Smooth muscle cell (in vitro differentiated cells): ENCODE measurements at regions not wholly inside any gene's neighbourhood (a gene's known extent, or its start where the extent isn't known, plus 50 kb on each side); places are given as distances from the start of the nearest gene placed in this dataset.

Source experiments
- DNase-seq: peaks from one replicate; lab custom pipeline; 2025; ENCODE audit not compliant: unreplicated experiment; lab: John Stamatoyannopoulos, UW
- H2AFZ ChIP-seq: fragments of 200-600 bp; sonication (generic); 2 replicates; pipeline ENCODE4 v1.6.0; 2016; ENCODE audit warnings: antibody characterized with exemption, low read depth, mild to moderate bottlenecking
- H3F3A ChIP-seq: fragments of 200-600 bp; sonication (generic); 2 replicates; pipeline ENCODE4 v1.6.0; 2017; ENCODE audit warnings: antibody characterized with exemption, low read depth
- H3K27ac ChIP-seq: fragments of 200-600 bp; sonication (generic); 2 replicates; pipeline ENCODE4 v1.5.1; 2016; ENCODE audit warnings: low read depth, mild to moderate bottlenecking
- H3K27me3 ChIP-seq: fragments of 200-600 bp; sonication (generic); 2 replicates; pipeline ENCODE4 v1.6.1; 2016; ENCODE audit warnings: low read depth, mild to moderate bottlenecking
- H3K36me3 ChIP-seq: fragments of 200-600 bp; sonication (generic); 2 replicates; pipeline ENCODE4 v1.5.1; 2016; ENCODE audit warnings: low read depth
- H3K4me1 ChIP-seq: fragments of 200-600 bp; sonication (generic); 2 replicates; pipeline ENCODE4 v1.5.1; 2016; ENCODE audit warnings: low read depth
- H3K4me2 ChIP-seq: fragments of 200-600 bp; sonication (generic); 2 replicates; pipeline ENCODE4 v1.6.0; 2016; ENCODE audit warnings: mild to moderate bottlenecking
- H3K4me3 ChIP-seq: fragments of 200-600 bp; sonication (generic); 2 replicates; pipeline ENCODE4 v1.5.1; 2016; ENCODE audit warnings: mild to moderate bottlenecking
- H3K79me2 ChIP-seq: fragments of 200-600 bp; sonication (generic); 2 replicates; pipeline ENCODE4 v1.6.0; 2016; ENCODE audit warnings: low read depth, mild to moderate bottlenecking
- H3K9ac ChIP-seq: fragments of 200-600 bp; sonication (generic); 2 replicates; pipeline ENCODE4 v1.6.0; 2016; ENCODE audit warnings: low read depth
- H3K9me3 ChIP-seq: fragments of 200-600 bp; sonication (generic); replicated peaks from 2 replicates; pipeline ENCODE4 v1.5.1; 2016; ENCODE audit warnings: low read depth
- H4K20me1 ChIP-seq: fragments of 200-600 bp; sonication (generic); 2 replicates; pipeline ENCODE4 v1.6.0; 2016; ENCODE audit warnings: low read depth
- WGBS: methylation state at CpG from one replicate; pipeline ENCODE4 v1.1.7; 2016; ENCODE audit warnings: low lambda C conversion rate; 5-methylcytosine and 5-hydroxymethylcytosine counted together
- TF ChIP-seq, protein P1 (sequence below): fragments of 200-600 bp; sonication (generic); IDR thresholded peaks from 2 replicates; pipeline ENCODE4 v1.5.1; 2017; ENCODE audit warnings: borderline replicate concordance, mild to moderate bottlenecking, antibody characterized with exemption; ENCODE audit not compliant: insufficient read depth, poor library complexity, severe bottlenecking

- DNase-seq: no peak
- TF ChIP-seq, protein P1, sequence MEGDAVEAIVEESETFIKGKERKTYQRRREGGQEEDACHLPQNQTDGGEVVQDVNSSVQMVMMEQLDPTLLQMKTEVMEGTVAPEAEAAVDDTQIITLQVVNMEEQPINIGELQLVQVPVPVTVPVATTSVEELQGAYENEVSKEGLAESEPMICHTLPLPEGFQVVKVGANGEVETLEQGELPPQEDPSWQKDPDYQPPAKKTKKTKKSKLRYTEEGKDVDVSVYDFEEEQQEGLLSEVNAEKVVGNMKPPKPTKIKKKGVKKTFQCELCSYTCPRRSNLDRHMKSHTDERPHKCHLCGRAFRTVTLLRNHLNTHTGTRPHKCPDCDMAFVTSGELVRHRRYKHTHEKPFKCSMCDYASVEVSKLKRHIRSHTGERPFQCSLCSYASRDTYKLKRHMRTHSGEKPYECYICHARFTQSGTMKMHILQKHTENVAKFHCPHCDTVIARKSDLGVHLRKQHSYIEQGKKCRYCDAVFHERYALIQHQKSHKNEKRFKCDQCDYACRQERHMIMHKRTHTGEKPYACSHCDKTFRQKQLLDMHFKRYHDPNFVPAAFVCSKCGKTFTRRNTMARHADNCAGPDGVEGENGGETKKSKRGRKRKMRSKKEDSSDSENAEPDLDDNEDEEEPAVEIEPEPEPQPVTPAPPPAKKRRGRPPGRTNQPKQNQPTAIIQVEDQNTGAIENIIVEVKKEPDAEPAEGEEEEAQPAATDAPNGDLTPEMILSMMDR: no peak
- Histone ChIP-seq H3K27me3 (no peaks in the 10 kb centered on the region), H3K27ac (peak overlapping the region; percentile 75), H3K79me2 (no peaks in the 10 kb centered on the region), H3K4me2 (peak overlapping the region; percentile 11), H3K9ac (peak overlapping the region; percentile 47), H3K9me3 (no peaks in the 10 kb centered on the region), H3K4me1 (peaks cover 23% of the 10 kb centered on the region), H3K36me3 (no peaks in the 10 kb centered on the region), H2AFZ (no peak overlapping the region), H3F3A (no peaks in the 10 kb centered on the region), H4K20me1 (no peaks in the 10 kb centered on the region), H3K4me3 (peak overlapping the region; percentile 1)
These were observed 90.5 kb upstream of the LRRN1 start for GRCh38 chr3:3708769-3709115.

DNA sequence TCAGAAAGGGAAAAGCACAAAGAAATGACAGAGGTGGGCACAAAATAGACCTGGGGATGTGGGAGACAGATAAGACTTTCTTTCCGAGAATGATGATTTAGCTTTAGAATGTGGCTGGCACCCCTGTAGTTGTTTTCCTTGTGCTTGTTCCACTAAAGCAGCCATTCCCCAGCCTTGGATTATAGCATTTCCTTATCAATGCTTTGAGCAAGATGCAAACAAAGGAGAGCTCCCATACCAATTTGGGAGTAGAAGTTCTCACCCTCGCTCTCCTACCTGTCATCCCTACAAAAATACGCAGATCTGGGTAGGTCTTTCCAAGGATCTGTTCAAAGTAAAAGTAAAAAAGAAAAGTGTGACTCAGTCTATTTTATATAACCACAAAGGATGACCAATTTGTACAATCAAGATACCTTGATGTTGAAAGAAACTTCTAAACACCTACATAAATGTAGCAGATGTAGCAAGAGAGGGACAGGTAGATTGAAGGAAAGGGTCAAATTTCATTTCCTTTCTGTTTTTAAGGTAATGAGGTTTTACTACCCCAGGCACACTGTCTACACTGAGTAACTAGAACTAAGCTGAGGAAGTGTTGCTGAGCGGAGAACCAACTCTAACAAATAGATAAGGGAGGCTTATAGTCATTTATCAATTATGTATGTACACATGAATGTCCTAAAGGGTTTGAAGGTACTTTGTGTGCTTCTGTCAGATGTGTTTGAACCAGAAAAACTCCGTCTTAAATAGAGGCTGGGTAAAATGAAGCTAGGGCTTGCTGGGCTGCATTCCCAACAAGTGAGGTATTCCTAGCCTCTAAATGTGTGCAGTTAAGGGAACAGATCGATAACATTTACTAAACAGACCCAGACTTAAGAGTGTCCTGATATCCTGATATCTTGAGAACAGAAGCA lies 91.1 kb upstream of the LRRN1 start:
- Histone ChIP-seq H3K4me1 (peaks cover 23% of the 10 kb centered on the region), H3F3A (no peaks in the 10 kb centered on the region), H3K36me3 (no peaks in the 10 kb centered on the region), H3K4me3 (peak overlapping the region; percentile 1), H3K27me3 (no peaks in the 10 kb centered on the region), H4K20me1 (no peaks in the 10 kb centered on the region), H3K27ac (peak overlapping the region; percentile 75), H2AFZ (no peak overlapping the region), H3K79me2 (no peaks in the 10 kb centered on the region), H3K4me2 (peak overlapping the region; percentile 11), H3K9me3 (no peaks in the 10 kb centered on the region), H3K9ac (peak overlapping the region; percentile 47)
- TF ChIP-seq, protein P1: no peak
- DNase-seq: no peak
- WGBS: 42% methylated on average over 6 of the region's 6 CpGs

DNA sequence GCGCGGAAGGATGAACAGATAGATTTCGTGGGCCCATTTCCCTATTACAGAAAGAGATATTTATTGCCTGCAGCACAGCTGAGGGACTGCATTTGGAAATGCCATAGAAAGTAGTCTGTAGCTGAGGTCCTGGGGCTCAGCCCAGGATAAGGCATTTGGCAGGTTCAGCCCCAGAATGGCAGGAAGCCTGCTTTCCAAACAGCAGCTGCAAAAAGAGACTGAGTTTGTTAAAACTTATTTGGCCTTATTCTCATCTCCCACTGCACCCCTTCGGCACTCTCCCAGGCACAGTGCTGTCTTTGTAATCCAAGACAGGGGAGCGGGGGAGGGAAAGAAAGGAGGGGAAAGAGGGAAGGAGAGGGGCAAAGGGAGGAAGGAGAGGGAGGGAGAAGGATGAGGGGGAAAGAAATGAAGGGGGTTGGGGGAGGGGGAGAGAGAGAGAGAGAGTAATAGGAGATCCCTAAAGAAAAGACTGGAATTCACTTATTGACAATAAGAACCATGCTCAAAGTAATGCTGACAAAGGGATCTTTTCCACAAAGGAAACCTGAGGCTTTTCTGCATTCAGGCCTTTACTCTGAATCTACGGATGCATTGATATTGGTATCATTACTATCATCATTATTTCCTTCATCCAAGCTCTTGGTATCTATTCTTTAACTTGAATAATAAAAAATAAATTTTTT lies 94.0 kb upstream of the LRRN1 start:
- Histone ChIP-seq H3K4me2 (no peak overlapping the region), H3K9ac (no peak overlapping the region), H3K4me1 (peaks cover 23% of the 10 kb centered on the region), H3K79me2 (no peaks in the 10 kb centered on the region), H3K27me3 (no peaks in the 10 kb centered on the region), H4K20me1 (no peaks in the 10 kb centered on the region), H3K27ac (no peak overlapping the region), H3K4me3 (no peak overlapping the region), H3K9me3 (no peaks in the 10 kb centered on the region), H3K36me3 (no peaks in the 10 kb centered on the region), H2AFZ (no peak overlapping the region), H3F3A (no peaks in the 10 kb centered on the region)
- TF ChIP-seq, protein P1: no peak
- no peak for DNase-seq
- WGBS: 55% methylated on average over 6 of the region's 6 CpGs
